DND-41 (cell line): ENCODE measurements at regions not wholly inside any gene's neighbourhood (a gene's known extent, or its start where the extent isn't known, plus 50 kb on each side); places are given as distances from the start of the nearest gene placed in this dataset.

Experiments
- EZH2 ChIP-seq: IDR thresholded peaks from 3 replicates; pipeline ENCODE4 v1.6.1; 2012; ENCODE audit warnings: borderline replicate concordance, low read depth, mild to moderate bottlenecking, moderate library complexity, low read length, inconsistent platforms; ENCODE audit not compliant: severe bottlenecking
- TF ChIP-seq, protein P1 (sequence below): IDR thresholded peaks from 2 replicates; pipeline ENCODE4 v1.5.1; 2012; ENCODE audit warnings: borderline replicate concordance, low read length, moderate library complexity, mild to moderate bottlenecking; ENCODE audit not compliant: poor library complexity, severe bottlenecking; ENCODE audit errors: extremely low read depth

DNA sequence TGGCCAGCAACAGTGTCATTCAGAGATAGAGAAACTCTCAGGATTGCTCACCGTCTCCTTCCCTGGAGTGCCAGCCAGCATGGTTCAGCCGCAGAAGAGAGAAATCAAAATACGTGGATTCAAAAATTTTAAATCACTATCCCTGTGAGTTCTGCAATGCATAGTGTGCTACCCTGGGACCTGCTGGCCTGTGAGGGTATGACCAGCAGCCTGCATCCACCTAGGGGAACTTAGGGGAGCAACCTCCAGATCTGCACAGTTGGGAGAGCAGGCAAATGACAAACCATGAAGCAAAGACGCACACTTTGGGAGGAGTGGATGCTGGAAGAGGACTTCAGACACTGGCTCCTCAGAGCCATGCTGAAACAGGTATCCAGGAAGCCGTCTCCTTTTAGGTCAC, 639.3 kb downstream of the TNS3 start:
- TF ChIP-seq, protein P1, sequence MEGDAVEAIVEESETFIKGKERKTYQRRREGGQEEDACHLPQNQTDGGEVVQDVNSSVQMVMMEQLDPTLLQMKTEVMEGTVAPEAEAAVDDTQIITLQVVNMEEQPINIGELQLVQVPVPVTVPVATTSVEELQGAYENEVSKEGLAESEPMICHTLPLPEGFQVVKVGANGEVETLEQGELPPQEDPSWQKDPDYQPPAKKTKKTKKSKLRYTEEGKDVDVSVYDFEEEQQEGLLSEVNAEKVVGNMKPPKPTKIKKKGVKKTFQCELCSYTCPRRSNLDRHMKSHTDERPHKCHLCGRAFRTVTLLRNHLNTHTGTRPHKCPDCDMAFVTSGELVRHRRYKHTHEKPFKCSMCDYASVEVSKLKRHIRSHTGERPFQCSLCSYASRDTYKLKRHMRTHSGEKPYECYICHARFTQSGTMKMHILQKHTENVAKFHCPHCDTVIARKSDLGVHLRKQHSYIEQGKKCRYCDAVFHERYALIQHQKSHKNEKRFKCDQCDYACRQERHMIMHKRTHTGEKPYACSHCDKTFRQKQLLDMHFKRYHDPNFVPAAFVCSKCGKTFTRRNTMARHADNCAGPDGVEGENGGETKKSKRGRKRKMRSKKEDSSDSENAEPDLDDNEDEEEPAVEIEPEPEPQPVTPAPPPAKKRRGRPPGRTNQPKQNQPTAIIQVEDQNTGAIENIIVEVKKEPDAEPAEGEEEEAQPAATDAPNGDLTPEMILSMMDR, result no peak
- TF ChIP-seq EZH2, result no peak
